ENCODE measurements at regions not wholly inside any gene's neighbourhood (a gene's known extent, or its start where the extent isn't known, plus 50 kb on each side); places are given as distances from the start of the nearest gene placed in this dataset.

DNA sequence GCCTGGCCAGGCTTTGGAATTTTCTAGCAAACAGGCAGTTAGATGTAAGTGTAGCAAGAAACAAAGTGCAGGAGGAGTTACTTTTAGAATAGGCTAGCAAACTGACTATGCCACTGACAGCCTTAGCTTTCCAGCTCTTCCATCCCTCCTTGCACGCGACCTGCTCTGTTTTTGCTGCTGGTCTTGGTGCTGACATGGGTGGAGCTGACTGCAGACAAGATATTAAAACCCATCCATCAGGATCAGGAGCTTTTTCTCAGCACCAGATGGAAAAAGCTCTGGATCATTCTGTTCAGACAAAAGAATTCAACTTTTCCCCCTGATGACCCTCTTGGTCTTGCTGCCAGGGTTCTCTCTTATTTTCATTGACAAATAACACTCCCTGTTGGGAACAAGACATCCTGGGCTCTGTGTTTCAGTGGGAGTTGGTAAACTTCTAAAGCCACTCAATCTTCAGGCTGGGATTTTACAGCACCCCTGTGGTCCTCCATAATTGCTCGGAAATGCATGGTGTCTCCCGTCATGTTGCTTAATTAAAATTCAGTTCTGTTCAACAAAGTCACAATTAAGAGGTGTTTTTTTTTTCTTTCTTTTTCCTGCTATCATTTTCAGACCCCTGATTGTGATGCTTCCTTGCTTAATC is 240.0 kb upstream of the LARGE1 start:
- DNase-seq, result no peak

DNA sequence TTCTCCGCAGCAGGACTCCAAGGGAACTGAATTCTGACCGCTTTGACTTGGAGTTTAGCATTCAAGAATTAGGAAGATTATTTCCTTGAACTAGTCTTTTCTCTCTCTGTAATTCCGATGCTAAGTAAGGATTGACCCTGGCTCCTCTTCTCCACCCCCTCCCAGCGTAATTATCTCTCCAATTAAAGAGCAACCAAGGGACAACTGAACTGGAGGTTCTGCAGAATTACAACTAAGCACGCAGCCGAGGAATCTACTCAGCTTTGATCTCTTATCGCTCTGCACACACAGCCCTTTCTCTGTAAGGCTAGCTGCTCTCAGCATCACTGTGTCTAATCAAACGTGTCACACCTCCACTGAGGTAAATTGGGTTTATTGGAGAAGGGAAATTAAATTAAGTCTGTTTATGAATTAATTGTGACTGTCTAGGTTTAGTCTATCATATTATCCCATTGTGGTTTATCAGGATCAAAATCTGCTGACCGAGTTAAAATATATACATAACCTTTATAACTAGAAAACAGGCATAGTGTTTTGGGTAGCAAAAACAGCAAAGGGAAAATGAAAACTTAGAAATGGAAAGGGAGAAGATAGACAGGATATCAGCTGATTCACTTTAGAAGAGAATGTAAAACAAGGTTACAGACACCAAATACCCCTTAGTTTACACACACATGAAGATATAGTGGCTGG is 241.3 kb upstream of the LARGE1 start:
- no peak for DNase-seq

DNA sequence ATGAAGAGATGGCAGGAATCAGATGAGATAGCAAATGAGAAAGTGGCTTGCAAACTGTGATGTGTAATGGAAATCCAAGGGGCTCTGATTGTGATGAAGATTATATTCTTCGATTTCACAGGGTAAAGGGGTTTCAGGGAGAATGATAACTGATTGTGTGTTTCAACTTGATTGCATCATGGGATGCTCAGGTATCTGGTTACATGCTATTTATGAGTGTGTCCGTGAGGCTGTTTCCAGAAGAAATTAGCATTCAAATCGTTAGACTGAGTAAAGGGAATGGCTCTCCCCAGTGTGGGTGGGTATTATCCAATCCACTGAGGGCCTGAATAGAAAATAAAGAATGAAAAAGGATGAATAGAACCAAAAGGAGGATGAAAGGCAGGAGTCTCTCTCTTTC is 278.7 kb upstream of the LARGE1 start:
- no peak for DNase-seq

DNA sequence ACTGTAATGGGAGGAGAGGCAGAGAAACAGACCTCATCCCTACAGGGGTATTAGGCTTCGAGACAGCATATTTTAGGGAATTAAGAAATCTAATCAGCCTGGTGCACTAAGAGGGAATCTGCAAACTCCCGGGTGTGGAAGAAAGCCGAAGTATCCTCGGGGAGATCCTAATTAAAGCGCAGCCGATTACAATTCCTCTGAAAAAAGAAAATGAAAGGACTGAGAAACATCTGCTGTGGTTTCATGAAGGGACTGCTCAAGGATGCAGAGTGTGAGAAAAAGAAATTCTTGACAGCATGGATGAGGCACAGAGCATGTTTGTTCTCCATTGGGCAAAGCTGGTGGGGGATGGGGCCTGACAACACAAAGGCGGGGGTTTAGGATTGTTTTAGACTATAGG is 290.0 kb upstream of the LARGE1 start:
- no peak for DNase-seq

DNA sequence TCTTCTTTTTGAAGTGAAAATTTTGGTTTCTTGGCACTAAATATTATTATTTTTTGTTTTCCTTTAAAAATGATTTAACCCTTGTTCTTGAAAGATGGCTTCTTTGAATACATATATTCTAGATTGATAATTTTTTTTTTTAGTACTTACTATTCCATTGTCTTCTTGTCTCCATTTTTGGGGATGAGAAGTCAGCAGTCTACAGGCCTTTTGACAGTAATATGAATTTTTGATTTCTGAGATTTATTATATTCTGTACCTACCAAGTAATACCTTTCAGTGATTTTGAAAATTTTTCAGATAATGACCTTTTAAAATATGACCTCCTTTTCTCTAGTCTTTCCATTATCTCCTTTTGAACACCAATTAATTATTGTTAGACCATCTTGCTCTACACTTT is 294.1 kb upstream of the LARGE1 start:
- DNase-seq, result no peak

DNA sequence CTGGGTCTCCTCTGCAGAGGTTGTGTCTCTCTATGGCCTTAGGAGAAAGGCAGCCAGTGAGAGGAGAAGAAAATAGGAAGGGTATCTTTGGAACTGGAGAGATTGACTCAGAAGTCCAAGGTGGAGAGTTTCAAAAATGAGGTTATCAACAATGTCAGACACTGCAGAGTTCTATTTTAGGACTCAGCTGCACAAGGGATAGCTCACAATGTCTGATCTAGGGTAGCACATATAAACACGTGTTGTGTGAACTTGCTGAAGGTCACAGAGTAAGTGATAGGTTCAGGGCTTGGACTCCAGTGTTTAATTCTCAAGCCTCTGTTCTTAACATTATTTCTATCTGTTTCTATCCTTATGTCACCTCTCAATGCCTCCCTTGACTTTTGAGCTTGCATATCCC is 305.0 kb upstream of the LARGE1 start:
- no peak for DNase-seq

DNA sequence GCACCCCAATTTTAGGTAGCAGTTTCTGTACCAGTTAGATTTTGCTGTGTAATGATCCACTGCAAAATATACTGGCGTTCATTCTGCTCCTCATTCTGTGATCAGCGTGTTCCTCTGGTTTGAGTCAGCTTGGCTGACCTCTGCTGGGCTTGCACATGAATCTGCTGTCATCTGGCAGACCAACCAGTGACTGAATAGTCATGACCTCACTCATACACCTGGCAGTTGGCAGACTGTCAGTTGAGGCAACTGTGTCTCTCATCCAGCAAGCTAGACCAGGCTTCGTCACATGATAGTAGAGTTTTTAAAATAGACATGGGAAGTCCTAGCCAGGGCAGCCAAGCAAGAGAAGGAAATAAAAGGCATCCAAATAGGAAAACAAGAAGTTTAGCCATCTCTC is 316.3 kb upstream of the LARGE1 start:
- DNase-seq, result no peak

DNA sequence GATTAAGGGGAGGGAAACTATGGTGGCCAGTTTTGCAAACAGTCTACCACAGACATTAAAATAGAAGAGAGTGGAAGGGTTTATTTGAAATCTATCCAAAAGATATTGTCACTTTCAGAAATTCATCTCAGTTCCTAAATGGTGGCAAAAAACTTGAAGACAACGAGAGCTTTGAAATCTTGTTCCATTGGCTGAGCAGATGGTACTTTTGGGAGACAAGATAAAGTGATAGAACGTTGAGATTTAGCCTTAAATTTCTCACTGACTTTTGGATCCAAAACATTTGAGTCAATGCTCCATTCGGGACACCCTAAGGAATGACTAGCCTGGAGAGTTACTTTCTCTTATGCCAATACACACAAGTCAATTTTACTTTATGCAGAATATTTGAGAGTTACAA is 319.1 kb upstream of the LARGE1 start:
- no peak for DNase-seq

DNA sequence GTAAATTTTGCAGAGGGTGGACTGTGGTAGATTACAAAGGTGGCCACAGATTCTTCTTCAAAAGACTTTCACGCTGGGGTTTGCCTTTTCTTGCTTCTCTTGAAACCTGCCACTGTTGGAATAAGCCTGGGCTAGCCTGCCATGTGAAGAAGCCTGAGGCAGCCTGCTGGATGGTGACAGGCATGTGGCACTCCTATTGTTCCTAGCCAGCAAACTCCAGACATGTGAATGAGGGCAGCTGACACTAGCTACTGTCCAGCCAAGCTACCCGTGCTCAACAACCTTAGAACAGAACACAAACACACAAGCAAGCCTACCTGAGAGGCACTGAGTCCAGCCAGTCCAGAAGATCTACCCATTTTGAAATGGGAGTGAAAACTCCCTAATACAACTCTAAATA is 322.7 kb upstream of the LARGE1 start:
- DNase-seq, result no peak

DNA sequence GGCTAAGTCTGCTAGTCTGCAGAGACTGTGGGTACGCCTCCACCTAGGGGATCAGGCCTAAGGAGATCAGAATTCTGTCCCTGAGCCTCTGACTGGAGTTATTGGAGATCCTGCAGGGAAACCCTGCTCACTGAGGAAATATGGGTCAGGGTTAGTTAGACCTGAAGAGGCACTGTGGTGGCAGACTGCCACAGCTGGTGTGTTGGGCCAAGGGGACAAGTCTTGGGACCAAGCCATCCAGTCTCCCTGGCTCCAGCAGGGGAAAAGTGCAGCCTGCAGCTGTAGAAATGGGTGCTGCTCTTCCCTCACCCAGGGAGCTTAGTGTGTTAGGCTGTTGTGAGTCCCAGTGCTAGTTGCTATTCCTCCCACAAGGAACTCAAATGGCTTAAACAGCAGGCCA is 334.8 kb upstream of the LARGE1 start:
- no peak for DNase-seq

DNA sequence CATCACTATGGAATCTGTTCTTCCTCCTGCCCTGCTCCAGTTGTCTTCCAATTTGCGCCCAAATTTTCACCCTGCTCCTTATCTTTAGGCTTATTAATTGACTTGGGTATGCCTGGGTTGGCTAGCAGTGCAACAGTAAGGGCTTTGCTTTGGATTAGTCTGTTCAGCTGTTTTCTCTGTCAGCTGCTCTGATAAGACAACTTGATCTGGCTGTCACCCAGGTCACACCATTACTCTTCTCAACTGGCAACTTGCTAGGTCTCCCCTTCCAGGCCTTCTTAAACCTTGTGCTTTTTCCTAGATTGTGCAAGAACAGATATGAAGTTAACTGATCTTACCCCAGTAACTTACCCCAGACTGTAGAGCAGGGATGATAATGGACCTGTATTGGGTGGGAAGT is 357.8 kb upstream of the LARGE1 start:
- no peak for DNase-seq

DNA sequence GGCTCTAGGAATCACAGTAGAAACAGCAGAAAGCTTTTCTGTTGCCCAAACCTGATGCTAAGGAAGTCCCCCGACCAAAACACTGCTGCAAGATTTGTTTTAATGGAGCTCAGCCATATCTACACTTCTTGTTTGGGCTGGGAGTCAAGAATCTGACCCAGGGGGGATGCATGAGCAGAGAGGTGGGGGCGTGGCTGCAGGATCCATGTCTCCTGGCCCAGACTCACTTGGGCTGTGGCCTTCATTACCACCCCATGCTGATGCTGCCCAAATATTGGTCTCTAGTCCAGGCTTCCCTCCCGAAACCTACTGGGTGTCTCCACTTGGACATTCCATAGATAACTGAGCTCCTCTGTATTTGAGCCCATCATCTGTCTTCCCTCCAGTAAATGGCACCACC is 361.5 kb upstream of the LARGE1 start:
- DNase-seq, result no peak

DNA sequence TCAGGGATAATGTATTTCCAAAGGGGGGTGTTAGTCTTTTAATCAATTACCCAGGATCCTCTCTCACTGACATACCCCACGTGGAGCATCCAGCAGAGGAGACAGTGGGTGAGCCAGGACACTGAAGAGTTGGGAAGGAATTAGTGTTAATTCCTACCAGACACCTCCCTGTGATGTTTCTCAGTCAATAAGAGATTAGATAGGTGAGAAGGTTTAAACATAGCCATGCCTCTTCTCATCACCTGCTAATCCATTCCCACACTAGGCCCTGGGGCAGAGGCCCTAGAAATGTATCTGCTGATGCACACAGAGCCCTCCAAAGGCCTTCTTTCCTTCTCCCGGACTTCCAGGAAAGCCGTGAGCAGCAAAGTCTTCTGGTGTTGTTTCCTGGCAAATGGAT is 363.6 kb upstream of the LARGE1 start:
- no peak for DNase-seq

DNA sequence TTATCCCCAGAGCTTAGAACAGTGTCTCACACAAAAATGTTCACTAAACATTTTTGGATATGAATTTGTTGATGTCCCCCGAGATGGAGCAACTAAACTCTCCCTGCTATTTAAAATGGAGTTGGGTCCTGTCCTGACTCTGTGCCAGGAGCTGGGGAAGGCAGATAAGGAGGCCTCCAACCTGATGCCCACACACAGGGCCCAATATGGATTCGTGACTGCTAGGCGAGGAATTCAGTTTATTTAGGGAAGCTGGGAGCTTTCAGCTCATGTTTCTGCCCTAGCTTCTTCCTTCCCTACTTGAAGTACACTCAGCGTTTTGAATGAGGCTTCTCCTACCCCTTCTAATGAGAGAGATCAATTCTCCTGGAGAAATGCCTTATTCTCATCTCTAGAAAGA is 373.0 kb upstream of the LARGE1 start:
- no peak for DNase-seq

DNA sequence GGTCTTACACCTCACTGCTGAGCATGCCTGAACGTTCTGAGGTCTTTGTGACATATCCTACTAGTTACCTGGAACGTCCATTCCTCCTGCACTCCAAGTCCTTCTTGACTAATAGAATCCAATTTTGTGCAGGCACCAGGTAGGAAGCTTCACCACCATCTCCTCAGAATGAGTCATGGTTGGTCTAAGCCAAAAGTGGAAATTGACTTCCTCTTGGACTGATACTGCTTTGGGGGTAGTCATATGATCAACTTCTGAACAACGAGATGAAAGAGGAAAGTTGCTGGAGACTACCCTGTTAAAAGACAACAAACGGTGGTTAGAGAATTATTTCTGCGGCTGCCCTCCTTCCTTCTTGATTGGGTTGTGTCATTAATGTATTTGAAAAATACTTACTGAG is 374.2 kb upstream of the LARGE1 start:
- no peak for DNase-seq

DNA sequence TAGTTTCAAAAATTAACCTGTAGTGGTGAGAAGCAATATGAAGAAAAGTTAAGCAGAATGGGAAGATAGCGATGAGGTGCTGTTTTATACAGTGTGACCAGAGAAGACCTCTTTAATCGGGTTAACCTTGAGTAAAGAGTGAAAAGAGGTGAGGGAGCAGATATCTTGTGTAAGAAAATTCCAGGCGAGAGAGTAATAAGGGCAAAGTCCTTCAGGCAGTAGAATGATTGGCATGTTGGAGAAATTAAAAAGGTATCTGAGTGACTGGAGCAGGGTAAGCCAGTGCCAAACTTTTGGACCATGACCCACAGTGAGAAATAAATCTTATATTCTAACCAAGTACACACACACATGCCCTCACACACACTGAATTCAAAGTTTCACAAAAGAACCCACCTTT is 374.7 kb upstream of the LARGE1 start:
- DNase-seq, result no peak

DNA sequence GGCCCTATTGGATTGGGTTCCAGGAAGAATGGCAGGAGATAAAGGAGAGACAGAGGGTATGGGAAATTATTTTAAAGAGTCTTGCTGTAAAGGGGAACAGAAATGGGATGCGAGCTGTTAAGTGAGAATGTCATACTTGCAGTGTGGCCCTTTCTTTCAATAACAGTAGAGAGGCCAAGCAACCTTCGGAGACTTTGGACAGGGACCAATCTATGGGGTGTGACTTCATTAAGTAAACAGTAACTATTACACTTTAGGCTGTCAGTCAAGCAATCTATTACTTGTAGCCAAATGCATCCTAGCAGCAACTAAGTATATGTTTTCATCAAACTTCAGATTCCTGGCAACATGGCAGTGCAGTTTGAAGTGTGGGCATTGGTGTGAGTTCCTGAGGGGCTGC is 376.2 kb upstream of the LARGE1 start:
- no peak for DNase-seq

DNA sequence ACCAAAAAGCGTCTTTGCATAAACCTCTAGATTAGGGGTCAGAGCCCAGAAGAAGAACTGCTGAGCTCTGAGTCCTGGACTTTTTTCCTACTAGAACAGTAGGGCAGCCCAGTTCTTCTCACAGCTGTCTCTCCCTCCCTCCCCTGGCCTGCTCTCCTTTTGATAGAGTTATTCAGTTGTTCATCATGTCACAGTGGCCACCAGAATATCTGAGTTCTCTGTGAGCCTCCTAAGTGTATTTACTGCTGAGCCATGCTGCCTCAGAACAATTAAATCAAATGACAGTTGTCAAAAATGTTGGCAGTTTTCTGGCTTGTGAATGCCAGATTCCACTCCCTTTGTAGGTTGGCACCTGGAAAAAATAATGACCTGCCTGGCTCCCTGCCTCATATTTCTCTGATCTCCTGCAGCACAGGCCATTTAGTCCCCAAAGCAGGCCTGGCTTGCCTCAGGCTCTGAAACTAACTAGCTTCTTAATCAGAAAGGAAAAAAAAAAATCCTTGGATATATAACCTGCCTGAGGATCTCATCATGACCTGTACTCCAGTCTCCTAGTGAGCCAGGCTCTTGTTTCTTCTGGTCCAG is 377.4 kb upstream of the LARGE1 start:
- DNase-seq, result no peak

DNA sequence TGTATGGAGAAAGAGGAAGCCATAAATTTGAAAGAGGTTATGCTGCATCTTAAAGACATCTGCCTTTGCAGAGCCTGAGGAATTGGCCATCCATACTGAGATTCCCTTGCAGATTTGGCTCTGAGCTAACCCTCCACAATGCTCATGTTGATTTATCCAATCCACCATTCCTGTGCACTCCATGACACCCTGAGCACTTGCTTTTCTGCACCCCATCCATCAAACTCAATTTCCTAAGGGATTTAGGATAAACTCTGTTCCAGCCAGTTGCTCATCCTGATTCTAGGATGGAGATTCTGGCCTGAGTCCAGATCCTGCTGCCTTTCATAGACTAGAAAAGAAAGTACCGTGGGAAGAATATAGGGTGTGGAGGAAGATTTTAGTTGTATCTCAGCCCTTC is 379.2 kb upstream of the LARGE1 start:
- DNase-seq, result no peak

DNA sequence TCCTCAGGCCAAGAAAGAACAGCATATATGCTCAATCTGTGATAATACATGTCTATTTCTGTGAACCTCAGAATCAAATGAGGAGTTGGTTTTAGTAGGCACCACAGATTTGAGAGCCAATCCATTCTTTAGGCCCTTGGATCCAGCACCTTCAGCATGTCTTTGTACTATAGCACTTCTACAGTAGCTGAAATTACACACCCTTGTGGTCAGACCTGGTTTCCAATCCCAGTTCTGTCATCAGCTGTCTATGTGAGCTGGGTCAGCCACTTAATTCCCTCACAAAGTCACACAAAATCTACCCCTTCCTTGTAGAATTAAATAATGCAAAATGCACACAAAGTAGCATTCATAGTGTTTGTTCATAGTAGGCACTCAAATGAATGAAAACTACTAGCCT is 381.3 kb upstream of the LARGE1 start:
- DNase-seq, result no peak

DNA sequence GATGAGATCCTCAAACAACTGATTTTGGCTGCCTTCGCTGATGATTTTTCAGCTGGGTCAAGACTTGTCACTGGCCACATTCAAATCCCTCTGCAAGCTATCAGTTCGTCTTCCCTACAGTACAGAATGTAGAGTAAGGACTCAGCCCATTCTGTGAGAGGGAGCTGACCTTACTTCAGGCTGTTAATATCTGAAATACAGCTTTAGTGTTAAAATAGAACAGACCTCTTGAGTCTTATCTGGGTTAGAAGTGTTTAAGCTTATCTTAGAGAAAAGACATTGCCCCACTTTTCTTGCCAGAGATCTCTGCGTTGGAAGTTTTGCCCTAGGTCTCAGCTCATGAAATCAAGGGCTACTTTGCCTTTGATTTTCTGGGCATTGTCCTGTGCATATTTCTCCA is 383.4 kb upstream of the LARGE1 start:
- DNase-seq, result no peak

DNA sequence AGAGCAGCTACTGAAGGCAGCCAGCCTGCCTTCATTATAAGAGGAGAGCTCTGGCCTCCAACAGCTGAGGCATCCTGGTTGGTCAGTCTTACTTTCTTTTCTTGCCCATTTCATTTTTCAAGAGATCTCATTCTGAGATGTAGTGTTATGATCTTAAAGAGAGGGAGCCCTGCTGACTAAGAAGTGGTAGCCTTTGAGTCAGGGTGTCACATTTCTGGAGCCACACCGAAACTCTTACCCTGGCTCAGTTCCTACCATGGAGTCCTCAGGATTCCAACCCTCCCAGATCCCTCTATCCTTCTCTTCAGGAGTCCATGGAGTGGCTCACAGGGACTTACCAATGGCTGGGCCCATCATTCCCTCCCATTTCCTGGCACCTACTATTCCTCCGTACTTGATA is 386.1 kb upstream of the LARGE1 start:
- no peak for DNase-seq

DNA sequence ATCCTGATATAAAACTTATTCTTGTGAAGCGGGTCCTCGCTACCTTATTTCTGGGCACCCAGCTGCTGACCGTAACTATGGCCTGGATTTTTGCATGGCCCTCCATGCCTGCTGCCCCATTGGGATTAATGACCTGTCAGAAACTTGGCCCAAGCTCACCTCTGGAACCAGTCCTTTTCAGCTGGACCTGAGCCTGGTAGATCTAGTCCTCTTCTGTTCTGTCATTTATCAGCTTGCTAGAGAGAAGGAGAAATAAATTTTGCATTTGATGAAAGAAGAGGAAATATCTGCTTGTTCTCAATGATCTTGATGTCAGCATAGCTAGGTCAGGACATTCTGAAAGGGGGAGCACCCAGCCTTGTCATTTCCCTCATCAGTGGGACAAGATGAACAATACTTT is 387.8 kb upstream of the LARGE1 start:
- DNase-seq, result no peak

DNA sequence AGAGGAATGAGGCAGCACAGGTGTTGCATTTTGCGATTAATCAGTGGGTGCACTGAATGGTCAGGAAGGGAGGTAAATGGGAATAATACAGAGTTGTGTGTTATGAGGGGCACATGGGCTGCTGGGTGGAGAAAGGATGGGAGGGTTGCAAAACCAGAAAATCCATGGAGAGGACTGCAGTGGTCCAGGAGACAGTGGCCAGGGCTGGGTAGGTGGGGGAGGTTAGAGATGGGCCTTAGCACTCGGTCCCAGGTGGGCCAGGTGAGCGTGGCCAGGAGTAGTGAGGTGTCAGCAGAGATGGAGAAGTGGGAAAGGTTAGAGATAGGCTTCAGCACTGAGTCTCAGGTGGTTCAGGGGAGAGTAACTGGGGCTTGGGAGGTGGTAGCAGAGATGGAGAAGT is 399.1 kb upstream of the LARGE1 start:
- no peak for DNase-seq

DNA sequence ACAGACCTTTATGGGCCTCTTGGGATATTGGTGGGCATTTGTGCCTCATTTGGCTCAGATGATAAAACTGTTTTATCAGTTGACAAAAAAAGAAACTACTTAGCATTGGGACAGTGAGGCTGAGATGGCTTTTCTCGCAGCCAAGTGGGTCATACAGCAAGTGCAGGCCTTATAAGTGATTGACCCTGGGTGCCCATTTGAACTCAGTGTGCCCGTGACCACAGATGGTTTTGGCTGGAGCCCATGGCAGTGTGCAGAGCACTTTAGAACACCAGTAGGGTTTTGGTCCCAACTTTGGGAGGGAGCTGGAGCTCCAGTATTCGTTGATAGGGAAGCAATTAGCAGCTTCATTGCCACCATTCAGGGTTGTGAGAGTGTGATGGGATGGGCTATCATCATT is 404.5 kb upstream of the LARGE1 start:
- DNase-seq, result no peak
